ENCODE measurements at regions not wholly inside any gene's neighbourhood (a gene's known extent, or its start where the extent isn't known, plus 50 kb on each side); places are given as distances from the start of the nearest gene placed in this dataset.

- Histone ChIP-seq H3K4me2 (ENCODE audit: low read length, poor library complexity, severe bottlenecking) (no peak overlapping the region), H3K9me3 (ENCODE audit: control insufficient read depth, low read length) (peaks cover 5% of the 10 kb centered on the region), H2BK15ac (ENCODE audit: low read depth, poor library complexity, severe bottlenecking) (no peak overlapping the region), H4K8ac (ENCODE audit: low read length) (no peak overlapping the region), H3K9ac (ENCODE audit: low read length) (no peak overlapping the region), H3K23ac (ENCODE audit: low read length in 2 of 2) (no peak overlapping the region), H3K79me1 (replicated peaks; ENCODE audit: low read length, poor library complexity, severe bottlenecking) (no peaks in the 10 kb centered on the region), H2AFZ (ENCODE audit: low read depth, low read length) (no peak overlapping the region), H3K18ac (ENCODE audit: low read depth in 1 of 2, low read length in 2 of 2) (no peak overlapping the region), H2BK120ac (ENCODE audit: low read depth, low read length) (no peak overlapping the region), H2AK5ac (ENCODE audit: low read length, severe bottlenecking) (no peak overlapping the region), H2BK5ac (ENCODE audit: low read depth, low read length, poor library complexity, severe bottlenecking) (no peak overlapping the region), H4K91ac (ENCODE audit: low read length) (no peak overlapping the region), H3K14ac (ENCODE audit: low read length in 2 of 2) (no peak overlapping the region), H3K27ac (ENCODE audit: low read length, poor library complexity, severe bottlenecking) (no peak overlapping the region), H3K4me1 (ENCODE audit: control insufficient read depth, insufficient read depth, low read depth, low read length) (no peaks in the 10 kb centered on the region), H3K27me3 (ENCODE audit: control insufficient read depth in 1 of 2, insufficient read depth in 1 of 2, low read length in 2 of 2) (peaks cover 0 to 11% of the 10 kb centered on the region in 2 experiments), H2BK12ac (ENCODE audit: low read length in 2 of 2) (no peak overlapping the region), H3K4ac (ENCODE audit: low read depth in 1 of 2, low read length in 2 of 2) (no peak overlapping the region), H3K36me3 (ENCODE audit: control insufficient read depth in 1 of 2, insufficient read depth in 2 of 2, low read depth in 1 of 2, low read length in 2 of 2) (no peaks in the 10 kb centered on the region), H3K4me3 (ENCODE audit: insufficient read depth in 1 of 2, low read depth in 1 of 2, low read length in 2 of 2) (no peak overlapping the region)
- WGBS: 66% methylated on average over 3 of the region's 6 CpGs
- DNase-seq: no peak
These were observed 219.4 kb downstream of the BUB3 start for GRCh38 chr10:123373591-123373990.

GRCh38 chr10:123375097-123375496 is 220.9 kb downstream of the BUB3 start:
- Histone ChIP-seq H3K79me1 (replicated peaks; ENCODE audit: low read length, poor library complexity, severe bottlenecking) (no peaks in the 10 kb centered on the region), H3K14ac (ENCODE audit: low read length in 2 of 2) (no peak overlapping the region), H2BK5ac (ENCODE audit: low read depth, low read length, poor library complexity, severe bottlenecking) (no peak overlapping the region), H2BK120ac (ENCODE audit: low read depth, low read length) (no peak overlapping the region), H2AFZ (ENCODE audit: low read depth, low read length) (no peak overlapping the region), H3K4me1 (ENCODE audit: control insufficient read depth, insufficient read depth, low read depth, low read length) (no peaks in the 10 kb centered on the region), H3K27me3 (ENCODE audit: control insufficient read depth in 1 of 2, insufficient read depth in 1 of 2, low read length in 2 of 2) (peaks cover 0 to 11% of the 10 kb centered on the region in 2 experiments), H3K4me2 (ENCODE audit: low read length, poor library complexity, severe bottlenecking) (no peak overlapping the region), H3K4me3 (ENCODE audit: insufficient read depth in 1 of 2, low read depth in 1 of 2, low read length in 2 of 2) (no peak overlapping the region), H4K8ac (ENCODE audit: low read length) (no peak overlapping the region), H3K36me3 (ENCODE audit: control insufficient read depth in 1 of 2, insufficient read depth in 2 of 2, low read depth in 1 of 2, low read length in 2 of 2) (no peaks in the 10 kb centered on the region), H3K9ac (ENCODE audit: low read length) (no peak overlapping the region), H2BK12ac (ENCODE audit: low read length in 2 of 2) (no peak overlapping the region), H4K91ac (ENCODE audit: low read length) (no peak overlapping the region), H3K9me3 (ENCODE audit: control insufficient read depth, low read length) (peaks cover under 1% of the 10 kb centered on the region), H2BK15ac (ENCODE audit: low read depth, poor library complexity, severe bottlenecking) (no peak overlapping the region), H3K27ac (ENCODE audit: low read length, poor library complexity, severe bottlenecking) (no peak overlapping the region), H3K18ac (ENCODE audit: low read depth in 1 of 2, low read length in 2 of 2) (no peak overlapping the region), H3K23ac (ENCODE audit: low read length in 2 of 2) (no peak overlapping the region), H3K4ac (ENCODE audit: low read depth in 1 of 2, low read length in 2 of 2) (no peak overlapping the region), H2AK5ac (ENCODE audit: low read length, severe bottlenecking) (no peak overlapping the region)
- no peak for DNase-seq
- 68% methylated on average over 3 of the region's 3 CpGs for WGBS

GRCh38 chr10:123375738-123376137 is 221.5 kb downstream of the BUB3 start:
- Histone ChIP-seq H3K4me2 (ENCODE audit: low read length, poor library complexity, severe bottlenecking) (no peak overlapping the region), H3K23ac (ENCODE audit: low read length in 2 of 2) (no peak overlapping the region), H3K18ac (ENCODE audit: low read depth in 1 of 2, low read length in 2 of 2) (no peak overlapping the region), H3K4me1 (ENCODE audit: control insufficient read depth, insufficient read depth, low read depth, low read length) (no peaks in the 10 kb centered on the region), H2BK5ac (ENCODE audit: low read depth, low read length, poor library complexity, severe bottlenecking) (no peak overlapping the region), H2BK15ac (ENCODE audit: low read depth, poor library complexity, severe bottlenecking) (no peak overlapping the region), H2BK12ac (ENCODE audit: low read length in 2 of 2) (no peak overlapping the region), H3K4me3 (ENCODE audit: insufficient read depth in 1 of 2, low read depth in 1 of 2, low read length in 2 of 2) (no peak overlapping the region), H3K27me3 (ENCODE audit: control insufficient read depth in 1 of 2, insufficient read depth in 1 of 2, low read length in 2 of 2) (peaks cover 0 to 11% of the 10 kb centered on the region in 2 experiments), H3K36me3 (ENCODE audit: control insufficient read depth in 1 of 2, insufficient read depth in 2 of 2, low read depth in 1 of 2, low read length in 2 of 2) (no peaks in the 10 kb centered on the region), H3K4ac (ENCODE audit: low read depth in 1 of 2, low read length in 2 of 2) (no peak overlapping the region), H3K14ac (ENCODE audit: low read length in 2 of 2) (no peak overlapping the region), H2AK5ac (ENCODE audit: low read length, severe bottlenecking) (no peak overlapping the region), H4K91ac (ENCODE audit: low read length) (no peak overlapping the region), H2BK120ac (ENCODE audit: low read depth, low read length) (no peak overlapping the region), H3K9ac (ENCODE audit: low read length) (no peak overlapping the region), H4K8ac (ENCODE audit: low read length) (no peak overlapping the region), H3K79me1 (replicated peaks; ENCODE audit: low read length, poor library complexity, severe bottlenecking) (no peaks in the 10 kb centered on the region), H3K9me3 (ENCODE audit: control insufficient read depth, low read length) (no peaks in the 10 kb centered on the region), H3K27ac (ENCODE audit: low read length, poor library complexity, severe bottlenecking) (no peak overlapping the region), H2AFZ (ENCODE audit: low read depth, low read length) (no peak overlapping the region)
- no CpG with 5 or more reads among the region's 1 CpG for WGBS
- DNase-seq: no peak

DNA sequence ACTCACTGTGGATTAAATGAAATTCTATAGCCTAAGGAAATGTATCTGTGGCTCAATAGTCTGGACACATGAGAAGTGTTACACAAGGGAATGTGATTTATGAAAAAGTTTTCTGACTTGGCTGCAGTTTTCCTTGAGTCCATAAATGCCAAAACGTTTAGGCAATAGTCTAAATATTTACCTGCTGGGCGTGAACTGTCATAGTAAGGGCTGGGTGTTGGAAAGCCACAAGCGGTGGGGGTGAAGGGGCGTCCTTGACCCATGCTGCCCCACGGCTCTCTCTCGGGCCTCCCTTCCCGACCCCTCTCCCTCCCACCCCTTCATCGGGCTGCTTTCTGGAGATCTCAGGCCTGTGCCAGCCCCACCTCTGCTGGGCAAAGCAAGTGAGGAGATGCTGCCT is 223.7 kb downstream of the BUB3 start:
- H3K18ac ChIP-seq (ENCODE audit: low read depth in 1 of 2, low read length in 2 of 2): no peak overlapping the region
- H3K9me3 ChIP-seq (ENCODE audit: control insufficient read depth, low read length): no peaks in the 10 kb centered on the region
- H3K27ac ChIP-seq (ENCODE audit: low read length, poor library complexity, severe bottlenecking): no peak overlapping the region
- H2BK12ac ChIP-seq (ENCODE audit: low read length in 2 of 2): no peak overlapping the region
- H2BK5ac ChIP-seq (ENCODE audit: low read depth, low read length, poor library complexity, severe bottlenecking): no peak overlapping the region
- H3K36me3 ChIP-seq (ENCODE audit: control insufficient read depth in 1 of 2, insufficient read depth in 2 of 2, low read depth in 1 of 2, low read length in 2 of 2): no peaks in the 10 kb centered on the region
- H2BK120ac ChIP-seq (ENCODE audit: low read depth, low read length): no peak overlapping the region
- no peak overlapping the region for H3K4me3 ChIP-seq (ENCODE audit: insufficient read depth in 1 of 2, low read depth in 1 of 2, low read length in 2 of 2)
- no peak overlapping the region for H3K4ac ChIP-seq (ENCODE audit: low read depth in 1 of 2, low read length in 2 of 2)
- H2AK5ac ChIP-seq (ENCODE audit: low read length, severe bottlenecking): no peak overlapping the region
- no peak overlapping the region for H3K14ac ChIP-seq (ENCODE audit: low read length in 2 of 2)
- H3K4me1 ChIP-seq (ENCODE audit: control insufficient read depth, insufficient read depth, low read depth, low read length): no peaks in the 10 kb centered on the region
- H2AFZ ChIP-seq (ENCODE audit: low read depth, low read length): no peak overlapping the region
- 60% methylated on average over 8 of the region's 8 CpGs for WGBS
- peaks cover 0 to 11% of the 10 kb centered on the region in 2 experiments for H3K27me3 ChIP-seq (ENCODE audit: control insufficient read depth in 1 of 2, insufficient read depth in 1 of 2, low read length in 2 of 2)
- H3K79me1 ChIP-seq (replicated peaks; ENCODE audit: low read length, poor library complexity, severe bottlenecking): no peaks in the 10 kb centered on the region
- DNase-seq: no peak
- H4K91ac ChIP-seq (ENCODE audit: low read length): no peak overlapping the region
- H3K4me2 ChIP-seq (ENCODE audit: low read length, poor library complexity, severe bottlenecking): no peak overlapping the region
- H4K8ac ChIP-seq (ENCODE audit: low read length): no peak overlapping the region
- H3K9ac ChIP-seq (ENCODE audit: low read length): no peak overlapping the region
- H3K23ac ChIP-seq (ENCODE audit: low read length in 2 of 2): no peak overlapping the region
- H2BK15ac ChIP-seq (ENCODE audit: low read depth, poor library complexity, severe bottlenecking): no peak overlapping the region

All from mesenchymal stem cell (in vitro differentiated cells and primary cell).